ENCODE measurements at regions not wholly inside any gene's neighbourhood (a gene's known extent, or its start where the extent isn't known, plus 50 kb on each side); places are given as distances from the start of the nearest gene placed in this dataset.

- H3K4me2 ChIP-seq (ENCODE audit: low read length): no peak overlapping the region
- ChIA-PET CTCF (no interaction called here), POLR2A (no interaction called here), RAD21 (ENCODE audit: low non-redundant PET in 1 of 2, low total read pairs in 2 of 2, uncharacterized antibody in 2 of 2, unreplicated experiment in 2 of 2) (no interaction called here)
- no peak overlapping the region for H3K4me3 ChIP-seq (replicated peaks in 1 of 2; ENCODE audit: low read depth in 1 of 2, low read length in 2 of 2)
- no peaks in the 10 kb centered on the region for H3K79me2 ChIP-seq (ENCODE audit: insufficient read depth, low read length)
- no peaks in the 10 kb centered on the region for H4K20me1 ChIP-seq (ENCODE audit: insufficient read depth)
- H3K9me3 ChIP-seq (ENCODE audit: control insufficient read depth in 1 of 2, insufficient read depth in 1 of 2, low read depth in 1 of 2, low read length in 2 of 2): no peaks in the 10 kb centered on the region
- no peak overlapping the region for H3K27ac ChIP-seq (ENCODE audit: low read depth, low read length)
- H3K9me2 ChIP-seq (ENCODE audit: insufficient read depth): no peaks in the 10 kb centered on the region
- no peaks in the 10 kb centered on the region for H3K36me3 ChIP-seq (ENCODE audit: control insufficient read depth in 1 of 2, insufficient read depth in 2 of 2, low read length in 2 of 2)
- BruUV-seq (replicated peaks): no TSS peak
- no peak for DNase-seq (ENCODE audit: low read depth, low spot score)
- no peak overlapping the region for H3K9ac ChIP-seq (ENCODE audit: low read length)
- H2AFZ ChIP-seq (ENCODE audit: low read depth, low read length, poor library complexity, severe bottlenecking): no peak overlapping the region
- TF ChIP-seq, protein P1, sequence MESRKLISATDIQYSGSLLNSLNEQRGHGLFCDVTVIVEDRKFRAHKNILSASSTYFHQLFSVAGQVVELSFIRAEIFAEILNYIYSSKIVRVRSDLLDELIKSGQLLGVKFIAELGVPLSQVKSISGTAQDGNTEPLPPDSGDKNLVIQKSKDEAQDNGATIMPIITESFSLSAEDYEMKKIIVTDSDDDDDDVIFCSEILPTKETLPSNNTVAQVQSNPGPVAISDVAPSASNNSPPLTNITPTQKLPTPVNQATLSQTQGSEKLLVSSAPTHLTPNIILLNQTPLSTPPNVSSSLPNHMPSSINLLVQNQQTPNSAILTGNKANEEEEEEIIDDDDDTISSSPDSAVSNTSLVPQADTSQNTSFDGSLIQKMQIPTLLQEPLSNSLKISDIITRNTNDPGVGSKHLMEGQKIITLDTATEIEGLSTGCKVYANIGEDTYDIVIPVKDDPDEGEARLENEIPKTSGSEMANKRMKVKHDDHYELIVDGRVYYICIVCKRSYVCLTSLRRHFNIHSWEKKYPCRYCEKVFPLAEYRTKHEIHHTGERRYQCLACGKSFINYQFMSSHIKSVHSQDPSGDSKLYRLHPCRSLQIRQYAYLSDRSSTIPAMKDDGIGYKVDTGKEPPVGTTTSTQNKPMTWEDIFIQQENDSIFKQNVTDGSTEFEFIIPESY (IDR thresholded peaks at IDR 0.05; ENCODE audit: extremely low read depth, insufficient replicate concordance, low read length): no peak
- TF ChIP-seq, protein P2, sequence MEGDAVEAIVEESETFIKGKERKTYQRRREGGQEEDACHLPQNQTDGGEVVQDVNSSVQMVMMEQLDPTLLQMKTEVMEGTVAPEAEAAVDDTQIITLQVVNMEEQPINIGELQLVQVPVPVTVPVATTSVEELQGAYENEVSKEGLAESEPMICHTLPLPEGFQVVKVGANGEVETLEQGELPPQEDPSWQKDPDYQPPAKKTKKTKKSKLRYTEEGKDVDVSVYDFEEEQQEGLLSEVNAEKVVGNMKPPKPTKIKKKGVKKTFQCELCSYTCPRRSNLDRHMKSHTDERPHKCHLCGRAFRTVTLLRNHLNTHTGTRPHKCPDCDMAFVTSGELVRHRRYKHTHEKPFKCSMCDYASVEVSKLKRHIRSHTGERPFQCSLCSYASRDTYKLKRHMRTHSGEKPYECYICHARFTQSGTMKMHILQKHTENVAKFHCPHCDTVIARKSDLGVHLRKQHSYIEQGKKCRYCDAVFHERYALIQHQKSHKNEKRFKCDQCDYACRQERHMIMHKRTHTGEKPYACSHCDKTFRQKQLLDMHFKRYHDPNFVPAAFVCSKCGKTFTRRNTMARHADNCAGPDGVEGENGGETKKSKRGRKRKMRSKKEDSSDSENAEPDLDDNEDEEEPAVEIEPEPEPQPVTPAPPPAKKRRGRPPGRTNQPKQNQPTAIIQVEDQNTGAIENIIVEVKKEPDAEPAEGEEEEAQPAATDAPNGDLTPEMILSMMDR (IDR thresholded peaks at IDR 0.05 in 2 of 3, conservative IDR thresholded peaks at IDR 0.05 in 1 of 3; ENCODE audit: borderline replicate concordance in 1 of 3, insufficient read depth in 1 of 3, low read depth in 2 of 3, low read length in 2 of 3): 0 out of 6 replicates have a peak, but pooled peaks of 1 of the 3 experiments have one; percentile 4
- TF ChIP-seq SP1 (IDR thresholded peaks at IDR 0.05; ENCODE audit: low read depth): no peak
- H3K27me3 ChIP-seq (ENCODE audit: insufficient read depth, low read length): no peaks in the 10 kb centered on the region
- 0 out of 2 replicates have a peak, but pooled peaks have one; percentile 54 for ATAC-seq
- intact Hi-C loops (cut with micrococcal nuclease): no loop called here
- no peaks in the 10 kb centered on the region for H3K4me1 ChIP-seq (ENCODE audit: control insufficient read depth in 1 of 2, insufficient read depth in 2 of 2, low read length in 2 of 2)
These were observed 184.9 kb upstream of the PARD3B start for GRCh38 chr2:204360218-204361007.
